ENCODE measurements at regions not wholly inside any gene's neighbourhood (a gene's known extent, or its start where the extent isn't known, plus 50 kb on each side); places are given as distances from the start of the nearest gene placed in this dataset.
"Not testable (repeated sequence)": the region's sequence is repeated elsewhere in the genome, so short reads cannot be mapped to it uniquely, and the experiment has no call there.

GRCh38 chr6:135555550-135555949 is 58.0 kb upstream of the AHI1 start:
- no peak for DNase-seq (ENCODE audit: low read depth)

- DNase-seq (ENCODE audit: low read depth): no peak
Observed at GRCh38 chr6:135557582-135557981, 60.0 kb upstream of the AHI1 start.

- not testable (repeated sequence) for DNase-seq (ENCODE audit: low read depth)
Observed at GRCh38 chr6:135565605-135566004, 68.1 kb upstream of the AHI1 start.

- DNase-seq (ENCODE audit: low read depth): peak; percentile 7
Observed at GRCh38 chr6:135566311-135567068, 69.0 kb upstream of the AHI1 start.

- no peak for DNase-seq (ENCODE audit: low read depth)
Observed at GRCh38 chr6:135567375-135568083, 70.0 kb upstream of the AHI1 start.

- peak; percentile 77 for DNase-seq (ENCODE audit: low read depth)
Observed at GRCh38 chr6:135568379-135568778, 70.8 kb upstream of the AHI1 start.

GRCh38 chr6:135572051-135572450 is 74.5 kb upstream of the AHI1 start:
- no peak for DNase-seq (ENCODE audit: low read depth)

- no peak for DNase-seq (ENCODE audit: low read depth)
Observed at GRCh38 chr6:135575629-135576028, 78.1 kb upstream of the AHI1 start.

GRCh38 chr6:135576055-135576454 is 78.5 kb upstream of the AHI1 start:
- DNase-seq (ENCODE audit: low read depth): peak; percentile 14

GRCh38 chr6:135577059-135577538 is 79.6 kb upstream of the AHI1 start:
- DNase-seq (ENCODE audit: low read depth): no peak

GRCh38 chr6:135578976-135579375 is 81.4 kb upstream of the AHI1 start:
- DNase-seq (ENCODE audit: low read depth): no peak

GRCh38 chr6:135581211-135581610 is 83.7 kb upstream of the AHI1 start:
- DNase-seq (ENCODE audit: low read depth): no peak

- DNase-seq (ENCODE audit: low read depth): no peak
Observed at GRCh38 chr6:135583256-135583761, 85.8 kb upstream of the AHI1 start.

- DNase-seq (ENCODE audit: low read depth): no peak
Observed at GRCh38 chr6:135586388-135586787, 88.8 kb upstream of the AHI1 start.

- DNase-seq (ENCODE audit: low read depth): peak; percentile 50
Observed at GRCh38 chr6:135586844-135587243, 89.3 kb upstream of the AHI1 start.

- peak; percentile 7 for DNase-seq (ENCODE audit: low read depth)
Observed at GRCh38 chr6:135592276-135592675, 94.7 kb upstream of the AHI1 start.

GRCh38 chr6:135594000-135594399 is 96.5 kb upstream of the AHI1 start:
- no peak for DNase-seq (ENCODE audit: low read depth)

- DNase-seq (ENCODE audit: low read depth): no peak
Observed at GRCh38 chr6:135600086-135600702, 102.7 kb upstream of the AHI1 start.

- DNase-seq (ENCODE audit: low read depth): no peak
Observed at GRCh38 chr6:135600931-135601330, 103.4 kb upstream of the AHI1 start.

GRCh38 chr6:135601857-135602256 is 104.3 kb upstream of the AHI1 start:
- DNase-seq (ENCODE audit: low read depth): no peak

- no peak for DNase-seq (ENCODE audit: low read depth)
Observed at GRCh38 chr6:135603249-135603648, 105.7 kb upstream of the AHI1 start.

- no peak for DNase-seq (ENCODE audit: low read depth)
Observed at GRCh38 chr6:135604035-135604860, 106.7 kb upstream of the AHI1 start.

Data from RPMI7951 (cell line).